Heart left ventricle (tissue), 13 donors: ENCODE measurements at regions not wholly inside any gene's neighbourhood (a gene's known extent, or its start where the extent isn't known, plus 50 kb on each side); places are given as distances from the start of the nearest gene placed in this dataset.

Experiments
- POLR2A ChIP-seq, 2 donors: fragments of 450-650 bp; IDR thresholded peaks; one replicate each; pipeline ENCODE4 v1.6.1; 2017; ENCODE audit warnings: antibody characterized with exemption in 2 of 2, mild to moderate bottlenecking in 2 of 2, moderate library complexity in 2 of 2
- TF ChIP-seq, protein P1 (sequence below), 12 donors: fragments of 200-600 bp; sonication (generic) in 4 of 12; IDR thresholded peaks; one replicate each; pipeline versions ENCODE4 v1.5.0 to v1.8.0; 2018 to 2022; ENCODE audit warnings: antibody characterized with exemption in 12 of 12, mild to moderate bottlenecking in 5 of 12
- donor health status: ischemic (EF 13 %, LVEDD 7.1; RV severe dilation, severe dysfunction).
- donor health status: DM: no; HTN: yes; CAD: no.
- donor health status: DM: no; HTN: no; CAD: no.
- donor health status: ischemic (EF 25% LVEDD 6.9; RV normal size, moderate dysfunction).
- donor health status: ischemic (EF 25% LVEDD 5.7; RV mildly dilated, moderate dysfunction).
- donor health status: ischemic (EF 35%, LVEDD 5.7; RV mildly dilated, moderate dysfunction).
- donor health status: nonischemic (EF 11% LVEDD 7.7; RV severe dilation, severe dysfunction).
- donor health status: DM: yes; HTN: yes; CAD: no.
- donor health status: PGD.
- donor health status: ischemic (EF 29% LVEDD 5.4; RV normal size, mild dysfunction).
- donor health status: nonischemic (EF 23%, LVEDD 6.1; RV moderate dilation, normal function).

DNA sequence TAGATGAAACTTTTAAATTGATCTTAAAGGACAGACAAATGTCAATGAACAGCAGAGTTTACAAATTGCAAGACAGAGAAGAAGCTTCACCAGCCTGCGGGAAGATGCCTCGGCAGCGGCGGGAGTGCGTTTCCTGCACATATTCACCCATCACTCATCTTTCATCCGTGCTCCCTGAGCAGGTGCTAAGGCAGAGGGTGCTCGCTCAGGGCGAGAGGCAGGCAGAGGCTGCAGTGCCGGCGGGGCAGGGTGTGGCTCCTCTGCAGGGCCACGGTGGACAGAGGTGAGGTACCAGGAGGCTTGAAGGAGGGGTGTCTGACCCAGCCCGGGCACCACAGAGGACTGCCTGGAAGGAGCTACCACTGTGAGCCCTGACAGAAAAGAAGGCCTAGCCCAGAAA, 155.2 kb upstream of the PPP2R2D start:
- TF ChIP-seq, protein P1, sequence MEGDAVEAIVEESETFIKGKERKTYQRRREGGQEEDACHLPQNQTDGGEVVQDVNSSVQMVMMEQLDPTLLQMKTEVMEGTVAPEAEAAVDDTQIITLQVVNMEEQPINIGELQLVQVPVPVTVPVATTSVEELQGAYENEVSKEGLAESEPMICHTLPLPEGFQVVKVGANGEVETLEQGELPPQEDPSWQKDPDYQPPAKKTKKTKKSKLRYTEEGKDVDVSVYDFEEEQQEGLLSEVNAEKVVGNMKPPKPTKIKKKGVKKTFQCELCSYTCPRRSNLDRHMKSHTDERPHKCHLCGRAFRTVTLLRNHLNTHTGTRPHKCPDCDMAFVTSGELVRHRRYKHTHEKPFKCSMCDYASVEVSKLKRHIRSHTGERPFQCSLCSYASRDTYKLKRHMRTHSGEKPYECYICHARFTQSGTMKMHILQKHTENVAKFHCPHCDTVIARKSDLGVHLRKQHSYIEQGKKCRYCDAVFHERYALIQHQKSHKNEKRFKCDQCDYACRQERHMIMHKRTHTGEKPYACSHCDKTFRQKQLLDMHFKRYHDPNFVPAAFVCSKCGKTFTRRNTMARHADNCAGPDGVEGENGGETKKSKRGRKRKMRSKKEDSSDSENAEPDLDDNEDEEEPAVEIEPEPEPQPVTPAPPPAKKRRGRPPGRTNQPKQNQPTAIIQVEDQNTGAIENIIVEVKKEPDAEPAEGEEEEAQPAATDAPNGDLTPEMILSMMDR (IDR thresholded peaks at IDR 0.05) = no peak
- TF ChIP-seq POLR2A (IDR thresholded peaks at IDR 0.05) = no peak
